HG02678 (cell line): ENCODE measurements at regions not wholly inside any gene's neighbourhood (a gene's known extent, or its start where the extent isn't known, plus 50 kb on each side); places are given as distances from the start of the nearest gene placed in this dataset.

ENCODE experiments used
- ATAC-seq: cut with Tn5 transposase; IDR thresholded peaks from one replicate; pipeline ENCODE4 v1.9.1; 2021; ENCODE audit warnings: mild to moderate bottlenecking, moderate library complexity; ENCODE audit not compliant: unreplicated experiment

GRCh38 chr5:144581044-144581443, 410.4 kb downstream of the KCTD16 start:
- ATAC-seq = no peak

GRCh38 chr5:144577676-144578075, 407.0 kb downstream of the KCTD16 start:
- ATAC-seq = no peak

GRCh38 chr5:144575736-144576135, 405.1 kb downstream of the KCTD16 start:
- no peak for ATAC-seq

GRCh38 chr5:144567421-144567780, 396.7 kb downstream of the KCTD16 start:
- no peak for ATAC-seq

GRCh38 chr5:144566747-144567420, 396.2 kb downstream of the KCTD16 start:
- ATAC-seq = no peak

- no peak for ATAC-seq
Measured at GRCh38 chr5:144549580-144549979, 378.9 kb downstream of the KCTD16 start.

- no peak for ATAC-seq
Measured at GRCh38 chr5:144548936-144549335, 378.3 kb downstream of the KCTD16 start.

- ATAC-seq = no peak
Measured at GRCh38 chr5:144547098-144547499, 376.4 kb downstream of the KCTD16 start.

- ATAC-seq = no peak
Measured at GRCh38 chr5:144538845-144539244, 368.2 kb downstream of the KCTD16 start.
